Activated T-helper 1 cell treated with Interleukin-2 at 50 U/mL for 16 hours (primary cell): ENCODE measurements at regions not wholly inside any gene's neighbourhood (a gene's known extent, or its start where the extent isn't known, plus 50 kb on each side); places are given as distances from the start of the nearest gene placed in this dataset.

Experiments used
- DNase-seq: peaks from one replicate; pipeline ENCODE4 v3.0.0-alpha.2; 2020; ENCODE audit warnings: low read depth

- DNase-seq: no peak
Measured at GRCh38 chr14:104462651-104463630, 116.6 kb upstream of the C14orf180 start.

- no peak for DNase-seq
Measured at GRCh38 chr14:104464907-104465306, 114.7 kb upstream of the C14orf180 start.

- DNase-seq: no peak
Measured at GRCh38 chr14:104465482-104466390, 113.8 kb upstream of the C14orf180 start.

GRCh38 chr14:104467236-104467635 lies 112.3 kb upstream of the C14orf180 start:
- DNase-seq: no peak

GRCh38 chr14:104467641-104468040 lies 111.9 kb upstream of the C14orf180 start:
- DNase-seq: no peak

- DNase-seq: no peak
Measured at GRCh38 chr14:104469591-104469990, 110.0 kb upstream of the C14orf180 start.

- no peak for DNase-seq
Measured at GRCh38 chr14:104470588-104470987, 109.0 kb upstream of the C14orf180 start.

- DNase-seq: no peak
Measured at GRCh38 chr14:104471114-104471513, 108.5 kb upstream of the C14orf180 start.

- DNase-seq: no peak
Measured at GRCh38 chr14:104472073-104472472, 107.5 kb upstream of the C14orf180 start.

- no peak for DNase-seq
Measured at GRCh38 chr14:104472536-104473243, 106.9 kb upstream of the C14orf180 start.

GRCh38 chr14:104473244-104473565 lies 106.4 kb upstream of the C14orf180 start:
- no peak for DNase-seq

GRCh38 chr14:104473649-104474494 lies 105.7 kb upstream of the C14orf180 start:
- DNase-seq: no peak

GRCh38 chr14:104474495-104475213 lies 104.9 kb upstream of the C14orf180 start:
- DNase-seq: no peak

GRCh38 chr14:104475256-104475655 lies 104.3 kb upstream of the C14orf180 start:
- no peak for DNase-seq

GRCh38 chr14:104475802-104476201 lies 103.8 kb upstream of the C14orf180 start:
- DNase-seq: no peak

GRCh38 chr14:104476437-104476836 lies 103.1 kb upstream of the C14orf180 start:
- no peak for DNase-seq

GRCh38 chr14:104477117-104477623 lies 102.4 kb upstream of the C14orf180 start:
- DNase-seq: no peak

- no peak for DNase-seq
Measured at GRCh38 chr14:104477666-104478380, 101.7 kb upstream of the C14orf180 start.

GRCh38 chr14:104478656-104479055 lies 100.9 kb upstream of the C14orf180 start:
- no peak for DNase-seq

- DNase-seq: no peak
Measured at GRCh38 chr14:104479901-104480300, 99.7 kb upstream of the C14orf180 start.
